ENCODE measurements at regions not wholly inside any gene's neighbourhood (a gene's known extent, or its start where the extent isn't known, plus 50 kb on each side); places are given as distances from the start of the nearest gene placed in this dataset.
"Not testable (repeated sequence)": the region's sequence is repeated elsewhere in the genome, so short reads cannot be mapped to it uniquely, and the experiment has no call there.

GRCh38 chr5:124104344-124104743 lies 592.4 kb downstream of the CSNK1G3 start:
- DNase-seq (ENCODE audit: low spot score in 2 of 2), result no peak
- 76 to 77% methylated on average over 3 of the region's 3 CpGs for WGBS, 2 donors
- TF ChIP-seq CTCF (IDR thresholded peaks at IDR 0.05), result no peak
- TF ChIP-seq POLR2A (IDR thresholded peaks at IDR 0.05), result no peak
- intact Hi-C loops (cut with DNase I; ENCODE audit: low total_unique reads), result no loop called here
- no peak overlapping the region for H3K4me3 ChIP-seq (ENCODE audit: low read depth, poor library complexity, severe bottlenecking)

- intact Hi-C loops (cut with DNase I; ENCODE audit: low total_unique reads), result no loop called here
- no peak for DNase-seq (ENCODE audit: low spot score in 2 of 2)
- WGBS, 2 donors, result 40 to 66% methylated on average over 1 of the region's 1 CpG
- no peak for TF ChIP-seq POLR2A (IDR thresholded peaks at IDR 0.05)
- TF ChIP-seq CTCF (IDR thresholded peaks at IDR 0.05), result no peak
- no peak overlapping the region for H3K4me3 ChIP-seq (ENCODE audit: low read depth, poor library complexity, severe bottlenecking)
Measured at GRCh38 chr5:124103671-124104070, 591.7 kb downstream of the CSNK1G3 start.

GRCh38 chr5:124103056-124103455 lies 591.1 kb downstream of the CSNK1G3 start:
- H3K4me3 ChIP-seq (ENCODE audit: low read depth, poor library complexity, severe bottlenecking); intact Hi-C loops (cut with DNase I; ENCODE audit: low total_unique reads); DNase-seq (ENCODE audit: low spot score in 2 of 2): not testable (repeated sequence)
- 87 to 89% methylated on average over 5 of the region's 5 CpGs for WGBS, 2 donors

- 67 to 69% methylated on average over 3 of the region's 3 CpGs for WGBS, 2 donors
- H3K4me3 ChIP-seq (ENCODE audit: low read depth, poor library complexity, severe bottlenecking), result no peak overlapping the region
- TF ChIP-seq POLR2A (IDR thresholded peaks at IDR 0.05), result no peak
- no peak for TF ChIP-seq CTCF (IDR thresholded peaks at IDR 0.05)
- intact Hi-C loops (cut with DNase I; ENCODE audit: low total_unique reads), result no loop called here
- no peak for DNase-seq (ENCODE audit: low spot score in 2 of 2)
Measured at GRCh38 chr5:124102486-124102885, 590.5 kb downstream of the CSNK1G3 start.

GRCh38 chr5:124093658-124094057 lies 581.7 kb downstream of the CSNK1G3 start:
- WGBS, 2 donors, result 77 to 82% methylated on average over 1 of the region's 1 CpG
- H3K4me3 ChIP-seq (ENCODE audit: low read depth, poor library complexity, severe bottlenecking), result no peak overlapping the region
- intact Hi-C loops (cut with DNase I; ENCODE audit: low total_unique reads), result no loop called here
- no peak for TF ChIP-seq POLR2A (IDR thresholded peaks at IDR 0.05)
- no peak for TF ChIP-seq CTCF (IDR thresholded peaks at IDR 0.05)
- no peak for DNase-seq (ENCODE audit: low spot score in 2 of 2)

GRCh38 chr5:124090115-124090514 lies 578.1 kb downstream of the CSNK1G3 start:
- DNase-seq (ENCODE audit: low spot score in 2 of 2), result no peak
- TF ChIP-seq CTCF (IDR thresholded peaks at IDR 0.05) (no peak), POLR2A (IDR thresholded peaks at IDR 0.05) (no peak)
- intact Hi-C loops (cut with DNase I; ENCODE audit: low total_unique reads), result no loop called here
- WGBS, 2 donors, result 66 to 77% methylated on average over 3 of the region's 3 CpGs
- H3K4me3 ChIP-seq (ENCODE audit: low read depth, poor library complexity, severe bottlenecking), result no peak overlapping the region

All from lower leg skin (tissue), 4 donors.